Caco-2 (cell line): ENCODE measurements at regions not wholly inside any gene's neighbourhood (a gene's known extent, or its start where the extent isn't known, plus 50 kb on each side); places are given as distances from the start of the nearest gene placed in this dataset.

Experiments
- BruUV-seq: library from RNA; stranded (reverse); fragments of 400-500 nt; replicated peaks from 2 replicates; lab custom pipeline; 2021; lab: Mats Ljungman, UMichigan
- CTCF ChIA-PET: fragments of 300-600 bp; sonication (Branson Sonifier 250); formaldehyde crosslinking; loops from one replicate; lab custom pipeline; 2022; ENCODE audit warnings: antibody characterized with exemption; lab: Charles Lee
- POLR2A ChIA-PET: fragments of 300-600 bp; sonication (Branson Sonifier 250); formaldehyde crosslinking; loops from one replicate; lab custom pipeline; 2022; ENCODE audit warnings: antibody characterized with exemption; lab: Charles Lee
- DNase-seq, 2 experiments: peaks; one replicate each; pipeline versions ENCODE4 v3.0.0 to v3.0.0-alpha.2; 2020 to 2022
- H3K27me3 ChIP-seq: replicated peaks from 2 replicates; pipeline ENCODE4 v1.6.0; 2011; ENCODE audit warnings: low read length; ENCODE audit not compliant: control insufficient read depth, insufficient read depth
- H3K36me3 ChIP-seq: 2 replicates; pipeline ENCODE4 v1.5.1; 2011; ENCODE audit warnings: low read length; ENCODE audit not compliant: control insufficient read depth, insufficient read depth
- H3K4me1 ChIP-seq: fragments of 250-450 bp; sonication (Bioruptor Pico); 2 replicates; pipeline ENCODE4 v1.5.1; 2020; ENCODE audit warnings: mild to moderate bottlenecking
- H3K4me3 ChIP-seq: 2 replicates; pipeline ENCODE4 v1.5.1; 2011; ENCODE audit warnings: low read depth, mild to moderate bottlenecking, control low read depth, low read length
- H3K9me3 ChIP-seq: fragments of 250-450 bp; sonication (Bioruptor Pico); 2 replicates; pipeline ENCODE4 v1.5.1; 2020; ENCODE audit warnings: mild to moderate bottlenecking, moderate library complexity
- H3K27ac Mint-ChIP-seq: one replicate; pipeline ENCODE4 v1.8.0; 2022; ENCODE audit warnings: mixed read lengths; ENCODE audit not compliant: unreplicated experiment
- H3K27me3 Mint-ChIP-seq: one replicate; pipeline ENCODE4 v1.8.0; 2022; ENCODE audit warnings: mixed read lengths; ENCODE audit not compliant: insufficient read depth, unreplicated experiment
- H3K36me3 Mint-ChIP-seq: one replicate; pipeline ENCODE4 v1.8.0; 2022; ENCODE audit warnings: mild to moderate bottlenecking, mixed read lengths; ENCODE audit not compliant: insufficient read depth, unreplicated experiment
- H3K4me1 Mint-ChIP-seq: one replicate; pipeline ENCODE4 v1.8.0; 2022; ENCODE audit warnings: low read depth, mixed read lengths; ENCODE audit not compliant: unreplicated experiment
- H3K4me3 Mint-ChIP-seq: one replicate; pipeline ENCODE4 v1.8.0; 2022; ENCODE audit warnings: mild to moderate bottlenecking, moderate library complexity, mixed read lengths; ENCODE audit not compliant: unreplicated experiment
- H3K9me3 Mint-ChIP-seq: one replicate; pipeline ENCODE4 v1.8.0; 2022; ENCODE audit warnings: mixed read lengths; ENCODE audit not compliant: unreplicated experiment
- intact Hi-C: fragments of 100-400 bp; cut with micrococcal nuclease; formaldehyde crosslinking; loops from one replicate; pipeline ENCODE4 v1.10.0; 2022; ENCODE audit not compliant: unreplicated experiment
- TF ChIP-seq, protein P1 (sequence below), 2 experiments: fragments of 200-600 bp in 1 of 2; IDR thresholded peaks; 1 replicate in 1 of 2; 2 replicates in 1 of 2; pipeline versions ENCODE4 v1.5.1 to v1.8.0; 2011 to 2022; ENCODE audit warnings: antibody characterized with exemption in 1 of 2, control low read depth in 1 of 2, inconsistent platforms in 1 of 2, low read depth in 1 of 2, low read length in 1 of 2, mild to moderate bottlenecking in 1 of 2, moderate library complexity in 1 of 2; ENCODE audit not compliant: insufficient read depth in 1 of 2, severe bottlenecking in 1 of 2, unreplicated experiment in 1 of 2

DNA sequence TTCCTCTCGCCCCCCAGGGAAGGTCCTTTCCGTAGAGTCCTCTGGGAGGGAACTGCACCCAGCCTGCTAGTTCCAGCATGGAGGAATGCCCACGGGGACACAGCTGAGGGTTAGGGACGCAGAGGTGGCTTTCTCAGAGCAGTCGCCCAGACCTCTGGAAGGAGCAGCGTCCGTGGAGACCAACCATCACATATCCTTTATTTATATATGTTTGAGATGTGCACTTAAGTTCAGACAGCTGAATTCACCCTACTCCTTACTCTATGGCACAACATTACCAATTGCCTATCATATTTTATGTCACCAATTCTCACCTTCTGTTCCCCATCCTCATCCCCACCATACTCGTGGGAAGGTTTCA is 305.6 kb upstream of the DIO3 start:
- TF ChIP-seq, protein P1, sequence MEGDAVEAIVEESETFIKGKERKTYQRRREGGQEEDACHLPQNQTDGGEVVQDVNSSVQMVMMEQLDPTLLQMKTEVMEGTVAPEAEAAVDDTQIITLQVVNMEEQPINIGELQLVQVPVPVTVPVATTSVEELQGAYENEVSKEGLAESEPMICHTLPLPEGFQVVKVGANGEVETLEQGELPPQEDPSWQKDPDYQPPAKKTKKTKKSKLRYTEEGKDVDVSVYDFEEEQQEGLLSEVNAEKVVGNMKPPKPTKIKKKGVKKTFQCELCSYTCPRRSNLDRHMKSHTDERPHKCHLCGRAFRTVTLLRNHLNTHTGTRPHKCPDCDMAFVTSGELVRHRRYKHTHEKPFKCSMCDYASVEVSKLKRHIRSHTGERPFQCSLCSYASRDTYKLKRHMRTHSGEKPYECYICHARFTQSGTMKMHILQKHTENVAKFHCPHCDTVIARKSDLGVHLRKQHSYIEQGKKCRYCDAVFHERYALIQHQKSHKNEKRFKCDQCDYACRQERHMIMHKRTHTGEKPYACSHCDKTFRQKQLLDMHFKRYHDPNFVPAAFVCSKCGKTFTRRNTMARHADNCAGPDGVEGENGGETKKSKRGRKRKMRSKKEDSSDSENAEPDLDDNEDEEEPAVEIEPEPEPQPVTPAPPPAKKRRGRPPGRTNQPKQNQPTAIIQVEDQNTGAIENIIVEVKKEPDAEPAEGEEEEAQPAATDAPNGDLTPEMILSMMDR (IDR thresholded peaks at IDR 0.05; ENCODE audit: insufficient read depth in 1 of 2, low read depth in 1 of 2, low read length in 1 of 2, severe bottlenecking in 1 of 2, unreplicated experiment in 1 of 2): no peak
- Histone ChIP-seq H3K4me3 (no peak overlapping the region), H3K27me3 (no peaks in the 10 kb centered on the region), H3K9me3 (no peaks in the 10 kb centered on the region; the same call in 1 of the 2 replicates), H3K4me1 (no peaks in the 10 kb centered on the region), H3K36me3 (no peaks in the 10 kb centered on the region)
- POLR2A ChIA-PET: no interaction called here
- intact Hi-C loops: no loop called here
- CTCF ChIA-PET: no interaction called here
- H3K4me1 Mint-ChIP-seq: no peaks in the 10 kb centered on the region
- no peaks in the 10 kb centered on the region for H3K36me3 Mint-ChIP-seq
- no peak for DNase-seq
- peaks cover 4% of the 10 kb centered on the region for H3K27me3 Mint-ChIP-seq
- H3K27ac Mint-ChIP-seq: no peak overlapping the region
- no peak overlapping the region for H3K4me3 Mint-ChIP-seq
- H3K9me3 Mint-ChIP-seq: no peaks in the 10 kb centered on the region
- BruUV-seq: no TSS peak

DNA sequence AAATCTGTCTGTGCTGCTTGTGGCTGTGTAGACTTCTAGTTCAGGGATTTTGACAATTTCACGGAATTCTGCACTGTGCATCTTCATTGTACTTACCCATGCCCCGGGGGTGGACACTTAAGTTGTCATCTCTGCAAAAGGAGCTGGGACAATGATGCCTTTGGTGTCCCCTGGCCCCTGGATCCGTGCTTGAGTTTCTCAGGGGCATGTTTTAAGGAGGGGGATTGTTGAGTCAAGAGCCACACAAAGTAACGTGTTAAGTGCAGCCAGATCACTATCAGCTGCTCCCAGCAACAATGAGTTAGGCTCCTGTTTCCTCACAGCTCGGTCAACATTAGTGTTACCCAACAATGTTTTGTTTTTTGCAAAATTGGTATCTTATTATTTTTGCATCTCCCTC is 305.0 kb upstream of the DIO3 start:
- TF ChIP-seq, protein P1 (IDR thresholded peaks at IDR 0.05; ENCODE audit: insufficient read depth in 1 of 2, low read depth in 1 of 2, low read length in 1 of 2, severe bottlenecking in 1 of 2, unreplicated experiment in 1 of 2): no peak
- Mint-ChIP-seq H3K36me3 (no peaks in the 10 kb centered on the region), H3K27me3 (peaks cover 4% of the 10 kb centered on the region), H3K27ac (no peak overlapping the region), H3K4me1 (no peaks in the 10 kb centered on the region), H3K4me3 (no peak overlapping the region), H3K9me3 (no peaks in the 10 kb centered on the region)
- CTCF ChIA-PET: no interaction called here
- Histone ChIP-seq H3K36me3 (no peaks in the 10 kb centered on the region), H3K9me3 (no peaks in the 10 kb centered on the region; the same call in 1 of the 2 replicates), H3K4me3 (no peak overlapping the region), H3K27me3 (no peaks in the 10 kb centered on the region), H3K4me1 (no peaks in the 10 kb centered on the region)
- BruUV-seq: no TSS peak
- DNase-seq: no peak
- intact Hi-C loops: no loop called here
- POLR2A ChIA-PET: no interaction called here

DNA sequence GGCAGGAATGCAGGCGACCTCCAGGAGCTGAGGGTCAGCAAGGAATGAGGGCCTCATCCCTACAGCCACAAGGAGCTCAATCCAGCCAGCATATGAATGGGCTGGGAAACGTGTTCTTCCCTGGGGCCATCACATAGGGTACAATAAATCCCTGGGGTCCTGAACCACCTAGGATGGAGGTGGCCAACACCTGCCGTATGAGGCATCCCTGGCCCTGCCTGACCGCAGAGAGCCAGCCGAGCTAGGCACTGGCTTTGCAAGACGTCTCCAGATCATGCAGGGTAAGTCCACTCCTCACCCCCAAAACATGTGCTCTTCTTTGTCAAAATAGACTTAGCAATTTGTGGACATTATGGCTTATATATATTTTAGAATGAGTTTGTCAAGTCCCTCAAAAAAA is 303.7 kb upstream of the DIO3 start:
- Histone ChIP-seq H3K9me3 (no peaks in the 10 kb centered on the region; the same call in 1 of the 2 replicates), H3K4me3 (no peak overlapping the region), H3K4me1 (no peaks in the 10 kb centered on the region), H3K27me3 (no peaks in the 10 kb centered on the region), H3K36me3 (no peaks in the 10 kb centered on the region)
- no peak for DNase-seq
- intact Hi-C loops: no loop called here
- BruUV-seq: no TSS peak
- Mint-ChIP-seq H3K27me3 (peaks cover 4% of the 10 kb centered on the region), H3K4me3 (no peak overlapping the region), H3K4me1 (no peaks in the 10 kb centered on the region), H3K36me3 (no peaks in the 10 kb centered on the region), H3K27ac (no peak overlapping the region), H3K9me3 (peaks cover under 1% of the 10 kb centered on the region)
- CTCF ChIA-PET: no interaction called here
- TF ChIP-seq, protein P1 (IDR thresholded peaks at IDR 0.05; ENCODE audit: insufficient read depth in 1 of 2, low read depth in 1 of 2, low read length in 1 of 2, severe bottlenecking in 1 of 2, unreplicated experiment in 1 of 2): no peak
- POLR2A ChIA-PET: no interaction called here
